UCSD-AML1 (cell line): ENCODE measurements at regions not wholly inside any gene's neighbourhood (a gene's known extent, or its start where the extent isn't known, plus 50 kb on each side); places are given as distances from the start of the nearest gene placed in this dataset.
A peak's percentile ranks its signal among the peaks of the same experiment; 100 is the strongest.

Source experiments
- DNase-seq: peaks from one replicate; lab custom pipeline; 2025; ENCODE audit not compliant: unreplicated experiment; lab: John Stamatoyannopoulos, UW

DNA sequence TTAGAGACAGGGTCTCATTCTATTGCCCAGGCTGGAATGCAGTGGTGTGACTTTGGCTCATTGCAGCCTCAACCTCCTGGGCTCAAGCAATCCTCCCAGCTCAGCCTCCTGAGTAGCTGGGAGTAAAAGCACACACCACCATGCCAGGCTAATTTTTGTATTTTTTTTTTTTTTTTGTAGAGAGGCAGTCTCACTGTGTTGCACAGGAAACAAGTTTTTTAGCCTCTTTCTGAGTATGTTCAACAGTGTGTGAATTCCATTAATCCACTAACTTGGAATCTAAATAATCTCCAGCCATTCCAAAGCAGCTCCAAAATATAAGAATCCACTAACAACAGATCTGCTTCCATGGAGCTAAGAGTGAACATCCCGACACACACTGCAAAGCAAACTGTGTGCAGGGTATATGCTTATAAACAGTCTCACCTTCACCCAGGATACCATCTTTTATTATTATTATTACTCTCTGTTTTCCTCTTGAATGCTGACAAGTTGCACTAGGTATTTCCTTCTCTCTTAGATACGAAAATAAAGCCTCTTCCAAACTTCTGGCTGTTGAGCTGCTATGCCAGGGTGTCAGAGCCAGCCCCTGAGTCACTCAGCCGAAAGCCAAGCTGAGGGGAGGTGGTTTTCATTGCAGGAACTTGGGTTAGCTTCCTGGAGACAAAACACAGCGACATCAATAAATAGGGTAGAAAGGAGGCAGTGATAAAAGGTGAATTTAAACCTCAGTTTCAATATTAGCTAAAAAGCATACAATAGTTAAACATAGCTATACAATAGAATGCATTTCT lies 264.9 kb downstream of the HIVEP2 start:
- DNase-seq = no peak

DNA sequence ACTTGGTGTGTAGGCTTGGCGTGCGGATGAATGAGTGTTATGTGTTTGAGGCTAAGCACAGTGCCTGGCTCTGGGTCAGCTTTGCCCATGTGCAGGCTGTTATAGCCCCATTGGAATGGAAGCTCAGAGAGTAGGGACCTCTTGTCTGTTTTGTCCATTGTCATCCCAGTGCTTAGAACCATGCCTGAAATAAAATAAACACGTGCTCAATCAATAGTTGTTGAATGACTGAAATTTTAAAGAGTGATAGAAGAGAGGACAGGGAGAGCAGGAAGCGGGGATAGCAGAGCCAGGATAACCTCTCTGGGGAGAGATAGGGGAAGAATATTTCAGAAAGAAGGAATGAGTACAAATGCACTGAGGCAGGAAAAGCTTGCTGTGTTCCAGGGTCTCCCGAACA lies 263.9 kb downstream of the HIVEP2 start:
- DNase-seq = no peak

DNA sequence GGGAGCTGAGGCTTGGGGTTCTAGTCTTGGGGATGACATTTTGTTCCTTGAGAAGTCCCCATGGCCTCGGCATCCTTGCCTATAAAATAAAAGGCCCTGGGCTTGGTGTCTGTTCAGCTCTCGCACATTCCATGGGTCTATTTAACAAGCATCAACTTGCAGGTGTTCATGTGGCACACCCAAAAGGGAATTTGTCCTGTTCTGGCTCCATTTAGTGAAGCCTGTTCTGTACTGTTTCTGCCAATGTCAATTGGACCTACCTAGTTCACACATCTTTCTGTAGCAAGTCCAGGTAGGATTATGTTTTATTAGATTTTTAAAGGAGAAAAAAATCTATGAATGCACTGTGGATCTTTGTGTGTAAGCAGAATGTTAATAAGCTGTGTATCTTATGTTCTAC lies 262.0 kb downstream of the HIVEP2 start:
- DNase-seq = no peak

DNA sequence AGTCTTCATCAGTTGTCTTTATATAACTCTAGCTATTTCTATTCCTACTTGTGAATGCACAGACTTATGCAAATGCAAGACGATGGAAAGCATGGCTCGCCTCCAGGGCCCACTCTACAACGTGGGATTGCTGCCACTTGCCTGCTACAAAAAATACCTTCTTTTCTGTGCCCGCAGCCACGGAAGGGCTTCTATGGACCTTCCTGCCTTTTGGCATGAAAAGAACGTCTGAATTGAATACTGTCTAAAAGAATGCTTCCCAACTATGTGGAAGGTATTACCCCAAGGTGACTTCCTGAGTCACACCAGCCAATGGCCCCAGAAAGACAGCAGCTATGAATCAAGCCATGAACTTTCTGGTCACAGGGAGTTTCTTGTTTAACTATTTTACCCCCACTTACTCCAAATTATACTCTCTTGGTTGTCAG lies 261.2 kb downstream of the HIVEP2 start:
- DNase-seq = no peak

DNA sequence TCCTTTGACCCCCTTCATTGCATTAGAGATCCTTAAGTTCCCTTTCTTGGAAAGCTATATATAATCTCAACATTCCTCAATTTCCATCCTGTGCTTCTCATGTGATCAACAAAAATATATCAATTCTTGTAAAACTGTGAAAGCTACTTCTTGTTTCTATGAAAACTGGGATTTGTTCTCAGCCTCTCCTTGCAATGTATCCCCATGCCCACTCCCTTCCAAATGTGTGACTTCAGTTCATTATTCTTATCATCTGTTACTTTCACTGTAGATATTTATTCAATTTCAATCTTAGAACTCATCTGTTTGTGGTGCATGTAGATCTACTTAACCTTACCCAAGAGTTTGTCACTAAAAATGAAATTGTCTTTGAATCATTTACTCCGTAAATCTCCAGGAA lies 260.6 kb downstream of the HIVEP2 start:
- no peak for DNase-seq

DNA sequence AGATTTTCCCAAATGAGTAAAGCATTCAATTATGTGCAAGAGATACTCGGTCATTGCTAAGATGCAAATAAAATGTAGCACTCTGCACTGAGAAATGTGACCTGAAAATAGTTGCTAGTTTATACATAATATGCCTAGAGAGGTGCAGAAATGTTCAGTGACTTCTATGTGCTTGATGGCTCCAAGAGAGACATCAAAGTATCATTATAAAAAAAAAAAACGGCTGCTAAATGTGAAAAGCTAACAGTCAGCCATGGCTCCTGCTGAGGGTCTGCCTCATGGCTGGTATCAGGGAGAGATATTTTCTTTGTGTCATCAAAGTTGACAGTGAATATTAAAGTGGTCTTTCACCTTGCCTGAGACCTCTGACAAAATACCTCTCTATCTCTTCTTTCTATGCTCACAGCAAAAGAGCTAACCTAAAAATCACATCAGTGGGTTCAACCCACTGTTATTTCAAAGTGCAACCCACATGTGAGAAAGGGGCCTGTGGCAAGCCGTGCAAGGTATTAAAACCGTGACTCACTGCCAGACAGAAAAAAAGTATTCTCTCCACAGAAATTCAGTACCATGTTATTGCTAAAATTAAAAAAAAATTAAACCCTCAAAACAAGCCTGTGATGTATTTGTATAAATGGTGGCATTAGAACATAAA lies 259.0 kb downstream of the HIVEP2 start:
- DNase-seq = no peak

DNA sequence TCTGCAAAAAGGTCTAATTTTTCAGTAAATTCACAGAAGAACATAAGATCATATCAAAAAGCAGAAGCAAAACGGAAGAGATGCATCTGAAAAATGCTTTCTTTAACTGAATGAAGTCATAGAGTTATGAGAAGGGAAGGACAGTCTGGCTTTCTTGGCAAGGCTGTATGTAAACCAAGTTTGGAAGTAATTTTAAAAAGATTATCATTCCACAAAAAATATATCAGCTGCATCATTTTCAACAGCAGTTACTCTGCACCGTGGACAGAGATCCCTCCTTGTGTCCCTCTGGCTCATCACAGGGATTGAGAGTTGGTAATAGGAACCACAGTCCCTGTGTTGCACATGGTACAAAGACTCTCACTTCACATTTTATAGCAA lies 258.5 kb downstream of the HIVEP2 start:
- no peak for DNase-seq

DNA sequence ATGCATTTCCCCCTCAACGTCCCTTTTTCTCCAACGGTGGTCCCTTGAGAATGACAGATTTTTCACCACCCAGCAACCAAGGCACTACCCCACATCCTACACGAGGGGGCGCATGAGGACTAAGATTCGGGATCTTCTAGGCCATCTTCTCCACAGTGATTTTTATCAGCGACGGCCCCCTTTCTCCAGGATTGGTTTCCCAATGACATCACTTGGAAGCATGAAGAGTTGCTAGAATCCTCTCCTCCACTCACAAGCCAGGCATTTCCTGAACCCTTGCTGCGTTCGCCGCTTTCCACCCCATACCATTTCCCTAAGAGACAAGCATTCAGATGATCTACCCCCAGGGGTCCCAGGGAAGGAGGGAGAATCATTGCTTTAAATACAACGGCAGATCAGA lies 252.0 kb downstream of the HIVEP2 start:
- DNase-seq = peak; percentile 28

DNA sequence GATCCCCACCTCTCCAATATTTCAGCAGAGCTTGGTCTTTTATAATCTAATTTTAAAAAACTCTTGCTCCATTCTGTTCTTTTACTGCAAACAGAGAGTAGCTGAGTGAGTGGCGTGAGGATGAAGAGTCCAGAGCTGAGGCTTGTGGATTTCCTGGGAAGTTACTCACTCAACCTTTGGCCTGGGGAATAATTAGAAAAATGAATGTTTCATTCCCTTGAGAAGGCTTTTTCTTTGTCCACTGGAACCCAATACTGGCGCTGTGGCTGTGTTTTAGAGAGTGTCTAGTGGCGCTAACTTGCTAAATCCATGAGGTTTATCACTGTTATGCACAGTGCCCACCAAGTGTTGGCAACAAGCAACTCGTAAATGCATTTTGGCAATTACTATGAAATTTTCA lies 251.5 kb downstream of the HIVEP2 start:
- no peak for DNase-seq

DNA sequence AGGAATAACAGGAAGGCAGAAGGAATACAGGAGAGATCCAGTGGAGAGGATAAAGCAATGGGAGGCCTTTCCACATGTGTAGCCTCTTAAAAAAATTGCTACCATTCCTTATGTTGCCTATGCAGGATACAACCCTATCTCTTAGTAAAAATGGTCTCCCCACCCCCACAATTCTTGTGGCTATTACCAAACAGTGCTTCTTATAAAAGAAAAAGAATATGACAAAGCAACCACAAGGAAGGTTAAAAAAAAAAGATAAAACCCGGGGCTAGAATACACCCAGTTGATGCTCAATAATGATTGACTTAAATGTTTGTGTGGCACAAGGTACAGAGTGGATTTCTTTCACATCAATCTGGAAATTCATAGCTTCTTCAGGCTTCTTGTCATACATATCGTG lies 250.9 kb downstream of the HIVEP2 start:
- DNase-seq = no peak

DNA sequence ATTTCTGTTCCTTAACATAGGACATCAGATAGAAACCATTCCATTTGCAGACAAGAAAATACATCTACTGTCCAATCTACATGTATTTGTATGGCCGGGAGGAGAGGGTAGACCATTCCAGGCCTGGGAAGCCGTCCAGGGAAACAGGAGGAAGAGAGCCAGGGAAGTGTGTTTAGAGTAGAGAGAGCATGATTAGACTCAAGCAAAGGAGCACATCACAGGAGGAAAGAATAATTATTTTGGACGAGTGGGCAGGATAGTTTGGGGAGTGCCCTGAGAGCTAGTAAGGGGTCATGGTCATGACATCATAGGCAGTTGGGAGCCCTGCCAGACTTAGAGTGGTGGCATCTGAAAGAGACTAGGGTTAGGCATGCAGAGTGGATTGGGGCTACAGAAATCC lies 250.0 kb downstream of the HIVEP2 start:
- no peak for DNase-seq

DNA sequence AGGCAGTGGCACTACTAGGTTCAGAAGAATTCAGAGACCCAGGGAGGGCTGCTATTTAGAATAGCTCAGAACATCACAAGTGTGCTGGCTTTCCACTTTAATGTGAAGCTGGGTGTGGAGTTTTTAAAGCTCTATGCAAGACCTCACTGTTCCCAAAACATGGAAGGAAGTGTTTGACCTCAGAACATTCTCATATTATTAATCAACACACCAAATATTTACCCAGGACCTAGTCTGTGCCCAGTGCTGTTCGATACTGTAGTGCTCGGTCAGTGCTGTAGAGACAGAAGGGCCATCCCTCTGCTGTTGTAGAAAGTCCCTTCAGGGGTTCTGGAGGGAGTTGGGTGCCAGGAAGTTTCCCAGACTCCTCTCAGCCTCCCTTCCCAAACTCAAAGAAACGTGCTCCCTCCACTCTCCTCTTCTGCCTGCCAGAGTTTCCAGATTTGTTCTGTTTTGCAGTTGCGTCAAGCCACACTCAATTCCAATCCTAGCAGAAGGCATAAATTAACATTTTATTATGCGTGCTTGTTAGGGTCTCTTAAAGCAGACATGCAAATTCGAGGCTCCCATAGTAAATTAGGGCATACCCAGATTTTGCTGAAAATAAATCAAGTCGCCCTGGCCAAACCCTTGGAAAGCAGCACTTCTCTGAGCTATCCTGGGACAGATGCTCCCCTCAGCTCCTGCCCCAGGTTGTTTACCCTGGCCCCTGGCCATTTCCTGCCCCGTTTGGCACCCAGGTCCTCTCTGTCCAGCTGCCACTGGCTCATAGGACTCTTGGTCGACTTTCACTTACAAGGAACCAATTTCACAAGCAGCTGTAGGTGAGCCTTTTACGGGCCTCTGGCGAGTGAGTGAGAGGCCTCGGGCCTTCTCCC lies 248.6 kb downstream of the HIVEP2 start:
- no peak for DNase-seq

DNA sequence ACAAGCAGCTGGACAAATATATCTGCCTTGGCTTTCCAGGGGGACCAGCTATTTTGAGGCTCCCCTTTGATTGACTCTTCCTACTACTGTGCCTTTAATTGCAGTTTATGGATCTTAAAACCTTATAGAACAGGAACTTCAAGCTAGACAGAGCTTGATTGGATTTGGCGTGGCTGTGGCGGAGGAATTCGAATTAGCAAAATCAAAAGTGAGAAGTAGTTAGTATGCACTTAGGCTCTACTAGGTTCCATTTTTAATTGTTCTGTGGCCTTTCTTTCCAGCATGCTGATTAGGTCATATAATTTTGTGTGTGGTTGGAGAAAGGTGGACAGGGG lies 248.0 kb downstream of the HIVEP2 start:
- DNase-seq = no peak

DNA sequence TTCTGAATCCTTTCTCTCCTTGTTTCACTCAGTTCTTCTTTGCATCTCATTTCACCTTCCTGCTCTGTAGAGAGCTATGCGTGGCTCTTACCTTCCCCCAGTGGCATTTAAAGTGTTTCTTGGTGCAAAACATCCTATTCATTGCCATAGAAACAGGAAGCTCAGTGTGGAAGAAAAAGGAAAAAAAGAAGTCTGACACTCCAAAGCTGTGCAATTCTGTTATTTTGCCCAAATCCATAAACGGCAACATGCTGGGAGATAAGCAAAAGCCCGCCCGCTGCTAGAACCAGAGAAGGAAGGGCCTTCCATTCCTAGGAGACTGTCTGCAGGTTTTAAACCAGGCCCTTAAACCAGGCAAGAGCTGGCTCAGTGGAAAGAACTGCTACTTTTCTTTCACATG lies 247.1 kb downstream of the HIVEP2 start:
- no peak for DNase-seq

DNA sequence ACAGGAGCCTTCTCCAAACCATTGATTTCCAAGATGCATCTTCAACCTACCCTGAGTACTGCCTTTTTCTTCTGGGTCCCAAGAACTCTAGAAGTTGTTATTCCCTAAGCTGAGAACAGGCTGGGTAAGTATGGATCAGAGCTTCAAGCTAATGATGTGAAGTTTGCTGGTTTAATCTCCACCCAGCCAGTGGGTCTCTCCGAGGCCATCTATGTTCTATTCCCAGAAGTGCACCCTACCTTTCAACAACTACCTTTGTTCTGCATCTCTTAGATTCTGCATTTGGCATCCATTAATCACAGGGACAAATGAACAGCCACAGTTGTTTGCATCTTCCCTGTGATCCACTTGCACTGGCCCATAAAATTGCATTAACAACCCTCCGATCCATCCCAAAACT lies 246.2 kb downstream of the HIVEP2 start:
- DNase-seq = no peak

DNA sequence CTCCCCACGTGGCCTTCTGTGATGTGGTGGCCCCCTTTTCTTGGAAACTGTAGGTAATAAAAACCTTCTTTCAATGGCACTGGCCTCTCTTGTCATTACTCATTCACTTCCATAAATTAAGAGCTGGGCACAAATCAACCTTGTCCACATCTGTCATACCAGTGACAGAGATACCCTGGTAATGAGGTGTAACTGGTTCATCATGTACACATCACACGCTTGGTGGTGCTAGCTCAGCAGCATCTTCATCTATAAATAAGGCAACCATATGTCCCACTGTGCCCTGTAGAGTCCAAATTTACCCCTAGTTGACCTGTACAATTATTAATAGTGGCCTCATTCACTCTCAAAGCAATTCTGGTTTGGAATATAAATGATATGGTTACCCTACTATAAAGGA lies 245.6 kb downstream of the HIVEP2 start:
- DNase-seq = no peak

DNA sequence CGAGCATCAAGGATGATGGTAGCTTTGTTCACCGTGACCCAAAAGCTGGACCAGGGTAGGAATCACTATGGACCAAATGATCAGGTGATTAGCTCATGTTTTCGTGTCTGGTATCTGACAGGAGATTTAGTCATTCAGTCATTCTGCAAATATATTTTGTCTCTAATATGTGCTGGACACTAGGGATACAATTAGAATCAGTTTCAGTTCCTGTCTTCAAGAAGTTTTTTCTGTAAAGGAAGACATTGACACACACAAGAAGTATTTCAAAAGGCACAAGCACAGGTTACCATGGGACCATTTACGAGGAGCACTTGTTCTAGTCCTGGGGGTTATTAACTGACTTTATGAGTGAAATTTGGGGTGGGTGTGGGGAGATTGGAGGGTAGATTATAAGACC lies 244.9 kb downstream of the HIVEP2 start:
- no peak for DNase-seq

DNA sequence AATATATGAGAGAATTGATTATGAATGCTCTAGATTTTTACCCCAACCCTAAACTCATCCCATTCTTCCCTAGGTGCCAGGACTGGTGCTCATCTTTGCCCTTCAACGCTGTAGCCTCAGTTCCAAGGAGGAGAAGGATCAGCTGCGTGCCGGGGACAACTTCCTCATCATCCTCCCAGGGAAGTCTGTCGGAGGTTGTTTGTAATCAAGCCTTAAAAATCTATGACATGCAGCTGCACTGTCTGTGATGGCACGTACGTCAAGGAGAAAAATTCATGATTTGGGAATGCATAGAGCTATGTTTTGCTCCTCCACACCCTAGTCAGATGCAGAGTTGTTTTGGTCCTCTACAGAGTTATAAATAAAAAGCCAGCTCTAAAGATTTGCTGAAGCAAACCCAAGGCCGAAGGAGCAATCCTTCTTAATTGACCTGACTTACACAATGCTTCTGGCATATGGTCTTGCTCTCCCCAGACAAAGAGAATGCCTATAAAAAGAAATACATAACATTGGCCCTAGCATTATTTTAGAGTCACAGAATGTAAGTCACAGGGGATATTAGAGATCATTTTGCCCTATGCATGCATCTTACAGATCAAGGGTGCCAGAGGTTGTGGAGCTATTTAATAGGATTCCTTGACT lies 244.2 kb downstream of the HIVEP2 start:
- DNase-seq = no peak
